Fibroblast of skin of left quadriceps (primary cell): ENCODE measurements at regions not wholly inside any gene's neighbourhood (a gene's known extent, or its start where the extent isn't known, plus 50 kb on each side); places are given as distances from the start of the nearest gene placed in this dataset.

Experiments used
- DNase-seq, 2 experiments: peaks; one replicate each; pipeline ENCODE4 v3.0.0-alpha.2; 2013; ENCODE audit warnings: low read depth in 2 of 2

DNA sequence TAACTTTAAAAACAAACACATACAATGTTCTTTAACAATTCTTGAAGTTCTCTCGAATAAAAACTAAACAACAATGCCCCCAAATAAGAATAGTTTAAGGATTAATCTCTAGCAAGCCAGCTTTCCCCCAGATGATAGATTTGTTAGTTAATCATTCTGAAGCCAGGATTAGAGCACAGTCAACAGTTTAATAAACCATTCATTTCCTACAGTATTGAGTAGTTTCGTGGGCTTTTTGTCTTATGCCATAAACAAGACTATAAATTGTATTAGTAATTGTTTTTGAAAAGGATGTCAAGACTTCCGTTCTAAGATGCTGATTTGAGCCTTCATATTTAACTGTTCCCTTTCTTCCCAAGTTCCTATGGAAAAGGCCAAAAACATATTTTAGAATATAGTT lies 136.6 kb downstream of the PIK3R1 start:
- no peak for DNase-seq

DNA sequence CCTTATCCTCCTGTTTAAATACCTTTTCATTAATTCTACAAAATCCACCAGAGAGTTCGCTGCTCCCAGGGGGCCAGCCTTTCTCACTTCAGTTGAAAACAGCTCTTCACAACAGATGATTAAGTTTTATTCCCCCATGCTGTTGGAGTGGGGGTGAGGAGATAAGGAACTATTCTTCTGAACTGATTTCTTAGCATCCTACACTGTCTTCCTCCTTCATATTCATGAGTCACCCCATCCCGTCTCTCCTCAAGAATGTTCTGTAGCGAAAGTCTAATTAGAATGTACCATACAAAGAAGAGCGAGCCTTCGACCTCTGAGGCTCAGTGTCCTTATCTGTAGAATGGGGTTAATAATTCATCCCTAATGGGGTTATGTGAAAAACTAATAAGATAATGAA lies 138.0 kb downstream of the PIK3R1 start:
- no peak for DNase-seq

DNA sequence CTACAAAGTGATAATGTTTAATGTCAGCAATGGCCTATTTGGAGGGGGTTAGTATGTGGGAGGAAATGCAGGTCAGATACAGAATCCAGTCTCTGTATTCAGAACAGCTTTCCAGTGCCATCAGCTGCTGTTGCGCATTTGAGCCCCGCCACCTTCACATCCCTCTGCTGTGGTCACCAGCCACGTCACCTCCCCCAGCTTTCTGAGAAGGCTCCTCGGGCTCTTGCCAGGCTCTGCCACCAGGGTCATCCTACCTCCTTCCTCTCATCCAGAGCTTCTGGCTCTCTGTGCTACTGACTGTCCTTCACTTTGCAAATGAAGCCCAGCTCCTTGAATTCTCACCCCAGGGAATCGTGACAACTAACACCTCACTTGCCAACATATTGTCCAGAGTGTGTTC lies 138.8 kb downstream of the PIK3R1 start:
- no peak for DNase-seq

DNA sequence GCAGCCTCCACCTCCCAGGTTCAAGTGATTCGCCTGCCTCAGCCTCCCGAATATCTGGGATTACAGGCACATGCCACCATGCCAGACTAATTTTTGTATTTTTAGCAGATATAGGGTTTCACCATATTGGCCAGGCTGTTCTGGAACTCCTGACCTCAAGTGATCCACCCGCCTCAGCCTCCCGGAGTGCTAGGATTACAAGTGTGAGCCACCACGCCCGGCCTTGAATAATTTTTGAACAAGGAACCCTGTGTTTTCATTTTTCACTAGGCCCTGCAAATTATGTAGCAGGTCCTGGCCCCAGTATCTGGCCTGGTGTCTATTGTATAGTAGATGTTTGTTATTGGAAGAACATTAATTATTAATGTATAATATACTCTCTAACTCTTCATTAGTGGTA lies 140.7 kb downstream of the PIK3R1 start:
- no peak for DNase-seq

DNA sequence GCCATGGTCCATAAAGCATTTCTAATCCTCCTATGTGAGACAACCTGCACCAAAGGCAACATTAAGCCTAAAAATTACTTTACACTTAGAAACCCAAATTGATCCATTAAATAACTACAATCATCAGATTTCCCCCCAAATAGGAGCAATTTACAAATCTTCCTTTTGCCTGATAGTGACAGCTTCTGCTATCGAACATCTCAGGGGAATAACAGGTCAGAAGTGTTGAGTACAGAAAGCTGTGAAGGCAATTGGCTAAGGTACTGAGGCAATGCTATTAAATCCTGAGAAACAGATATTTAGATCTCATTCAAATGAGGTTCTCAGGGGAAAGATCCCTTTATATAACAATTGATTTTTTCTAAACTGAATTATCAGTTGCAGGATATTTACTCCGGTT lies 141.1 kb downstream of the PIK3R1 start:
- no peak for DNase-seq

DNA sequence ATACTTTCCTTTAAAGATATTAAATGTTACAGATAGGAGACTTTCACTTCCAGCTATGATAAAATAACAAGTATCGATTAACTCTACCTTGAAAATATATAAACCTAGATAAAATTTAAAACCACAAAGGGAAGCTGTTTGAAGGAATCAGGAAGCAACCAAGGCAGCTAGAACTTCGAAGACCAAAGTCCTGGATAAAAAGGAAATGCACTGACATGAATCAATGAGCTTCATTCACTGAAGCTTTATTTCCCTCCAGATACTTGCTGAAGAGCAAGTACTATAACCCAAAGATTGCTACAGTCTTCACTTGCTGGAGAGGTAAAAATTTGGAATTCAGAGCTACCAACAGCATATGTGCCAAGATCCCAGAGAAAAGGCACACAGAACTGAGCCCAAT lies 144.1 kb downstream of the PIK3R1 start:
- DNase-seq: no peak

DNA sequence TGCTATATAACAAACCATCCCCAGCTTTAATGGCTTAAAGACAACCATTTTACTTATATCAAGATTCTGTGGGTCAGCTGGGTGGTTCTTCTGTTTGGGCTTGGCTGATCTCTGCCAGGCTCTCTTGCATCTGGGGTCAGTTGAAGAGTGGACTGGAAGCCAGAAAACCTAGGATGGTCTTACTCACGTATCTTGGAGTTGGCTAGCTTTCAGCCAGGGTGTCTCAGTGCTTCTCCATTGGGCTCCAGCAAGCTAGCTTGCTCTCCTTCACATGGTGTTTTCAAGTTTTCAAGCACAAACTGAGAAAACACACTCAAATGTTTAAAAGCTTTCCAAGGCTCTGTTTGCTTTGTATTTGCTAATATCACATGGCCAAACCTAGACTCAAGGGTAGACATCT lies 146.8 kb downstream of the PIK3R1 start:
- no peak for DNase-seq

DNA sequence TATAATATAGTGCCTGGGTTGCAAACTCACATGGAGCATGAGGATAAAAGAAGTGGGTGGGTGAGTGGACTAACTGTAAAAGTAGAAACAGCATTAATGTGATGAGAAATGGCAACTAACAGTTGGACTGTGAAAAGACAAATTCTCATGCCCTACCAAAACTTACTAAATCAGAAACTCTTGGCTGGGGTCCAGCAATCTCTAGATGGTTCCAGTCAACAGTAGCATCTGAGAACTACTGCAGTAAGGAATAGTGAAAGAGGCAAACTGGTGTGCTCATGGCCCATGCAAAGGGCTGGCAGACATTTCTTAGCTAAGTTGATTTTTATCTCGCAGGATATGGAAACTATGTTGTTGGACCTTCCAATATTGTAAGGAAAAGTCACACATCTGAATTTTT lies 150.3 kb downstream of the PIK3R1 start:
- DNase-seq: no peak

DNA sequence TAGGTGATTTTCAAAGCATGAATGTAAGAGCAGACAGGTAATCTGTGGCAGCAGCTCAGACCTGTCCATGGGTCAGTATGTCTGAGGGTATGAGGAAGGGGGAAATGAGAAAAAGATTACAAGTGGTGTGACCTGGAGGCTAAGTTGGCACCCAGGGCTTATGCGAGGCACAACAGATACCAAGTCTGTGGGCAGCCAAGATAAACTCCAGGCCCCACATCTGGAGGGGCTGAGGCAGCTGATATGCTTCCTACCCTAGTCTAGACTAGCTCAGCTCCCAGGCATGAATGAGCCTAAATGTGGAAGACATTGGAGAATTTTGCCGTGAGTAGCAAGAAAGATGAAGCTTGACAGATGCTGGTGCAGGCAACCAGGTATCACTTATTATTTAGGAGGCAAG lies 151.7 kb downstream of the PIK3R1 start:
- no peak for DNase-seq

DNA sequence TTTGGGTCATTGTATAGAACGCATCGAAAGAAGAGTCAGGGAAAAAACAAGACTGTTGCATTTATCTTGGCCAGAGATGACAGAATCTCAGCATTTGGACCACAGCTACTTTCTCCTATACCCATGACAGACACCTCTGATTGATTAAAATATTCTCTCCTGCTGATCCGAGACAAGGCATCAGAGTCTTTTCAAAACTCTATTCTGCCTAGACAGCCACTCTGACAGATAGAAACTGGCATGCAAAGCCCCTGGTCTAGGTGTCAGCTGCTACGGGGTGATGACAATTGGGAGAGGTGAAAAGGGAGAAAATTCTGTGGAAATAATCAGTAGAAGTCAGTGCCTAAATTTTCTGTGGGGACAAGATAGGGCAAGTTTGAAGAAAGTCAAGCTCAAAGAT lies 152.2 kb downstream of the PIK3R1 start:
- DNase-seq: no peak

DNA sequence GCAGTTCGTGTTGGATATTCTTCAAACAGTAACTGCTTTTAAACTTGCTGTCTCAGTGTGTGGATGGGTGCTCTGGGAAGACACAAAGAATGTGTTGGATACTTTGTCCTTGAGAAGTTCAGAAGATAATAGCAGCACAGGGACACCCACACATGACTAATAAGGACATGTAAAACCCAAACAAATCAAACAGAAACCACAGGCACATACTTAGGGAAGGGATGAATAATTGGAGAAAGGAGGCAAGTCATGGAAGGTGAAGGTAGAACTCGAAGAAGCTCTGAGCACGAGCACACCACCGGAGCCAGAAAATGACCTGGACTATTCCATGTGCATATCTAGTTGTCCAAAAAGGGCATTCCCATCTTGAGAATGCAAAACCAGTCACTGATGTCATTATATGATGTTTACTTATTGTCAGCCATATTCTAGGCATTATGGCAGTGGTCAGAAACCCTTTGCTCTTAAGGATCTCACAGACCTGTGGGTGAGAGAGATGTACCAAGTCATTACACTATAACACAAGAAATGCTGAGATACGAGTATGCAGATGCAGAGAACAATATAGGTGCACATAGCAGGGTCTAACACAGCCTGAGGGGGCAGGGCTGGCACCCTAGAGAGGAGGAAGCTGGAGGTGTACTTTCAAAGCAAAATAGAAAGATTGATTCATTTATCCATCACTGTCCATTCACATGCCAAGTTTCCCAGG lies 152.9 kb downstream of the PIK3R1 start:
- DNase-seq: no peak

DNA sequence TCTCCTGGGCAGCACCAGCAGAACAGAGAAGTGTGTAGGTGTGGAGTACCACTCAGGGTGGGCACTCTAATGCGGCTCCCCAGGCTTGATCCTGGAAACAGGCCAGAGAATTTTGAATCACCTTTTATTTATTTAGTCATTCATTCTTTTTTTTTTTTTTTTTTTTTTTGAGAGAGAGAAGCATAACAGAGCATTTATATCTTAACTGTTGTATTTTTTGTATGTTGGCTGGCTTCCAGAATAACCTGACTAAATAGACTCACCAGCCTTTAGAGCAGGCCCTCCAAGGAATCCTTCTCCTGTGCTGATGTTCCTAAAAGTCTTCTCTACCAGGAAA lies 153.4 kb downstream of the PIK3R1 start:
- no peak for DNase-seq

DNA sequence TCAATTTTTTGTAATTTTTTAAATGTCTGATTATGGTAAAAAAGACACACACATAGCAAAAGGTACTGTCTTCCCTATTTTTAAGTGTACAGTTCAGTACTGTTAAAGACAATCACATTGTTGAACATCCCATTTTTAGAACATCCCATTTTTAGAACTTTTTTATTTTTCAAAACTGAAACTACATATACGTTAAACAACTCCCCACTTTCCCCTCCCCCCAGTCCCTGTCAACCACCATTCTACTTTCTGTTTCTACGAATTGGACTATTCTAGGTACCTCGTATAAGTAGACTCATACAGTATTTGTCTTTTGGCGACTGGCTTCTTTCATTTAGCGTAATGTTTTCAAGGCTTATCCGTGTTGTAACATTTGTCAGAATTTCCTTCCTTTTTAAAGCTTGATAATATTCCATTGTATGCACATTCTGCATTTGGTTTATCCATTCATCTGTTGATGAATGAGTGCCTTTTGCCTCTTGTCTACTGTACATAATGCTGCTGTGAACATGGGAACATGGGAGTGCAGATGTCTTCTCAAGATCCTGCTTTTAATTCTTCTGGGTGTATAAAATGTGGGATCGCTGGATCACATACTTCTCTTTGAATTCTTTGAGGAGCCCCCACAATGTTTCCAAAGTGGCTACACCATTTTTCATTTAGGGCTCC lies 154.0 kb downstream of the PIK3R1 start:
- no peak for DNase-seq

DNA sequence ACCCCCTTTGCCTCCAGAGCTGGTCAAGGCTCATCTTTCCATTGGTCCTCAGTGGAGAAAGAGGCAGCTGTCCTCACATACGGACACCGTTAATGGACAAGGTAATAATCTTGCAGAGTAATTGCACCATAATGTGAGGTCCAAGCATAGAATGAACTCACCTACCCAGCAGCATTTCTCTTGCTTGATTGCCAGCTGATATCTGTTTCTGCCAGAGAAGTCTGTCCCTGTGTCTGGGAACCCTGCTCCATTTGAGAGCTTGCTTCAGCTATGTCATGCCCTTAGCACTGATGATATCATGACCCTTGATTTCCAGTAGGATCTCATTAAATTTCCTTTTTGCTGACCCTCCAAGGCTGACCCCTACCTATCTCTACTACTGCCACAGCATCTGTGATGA lies 154.6 kb downstream of the PIK3R1 start:
- DNase-seq: no peak

DNA sequence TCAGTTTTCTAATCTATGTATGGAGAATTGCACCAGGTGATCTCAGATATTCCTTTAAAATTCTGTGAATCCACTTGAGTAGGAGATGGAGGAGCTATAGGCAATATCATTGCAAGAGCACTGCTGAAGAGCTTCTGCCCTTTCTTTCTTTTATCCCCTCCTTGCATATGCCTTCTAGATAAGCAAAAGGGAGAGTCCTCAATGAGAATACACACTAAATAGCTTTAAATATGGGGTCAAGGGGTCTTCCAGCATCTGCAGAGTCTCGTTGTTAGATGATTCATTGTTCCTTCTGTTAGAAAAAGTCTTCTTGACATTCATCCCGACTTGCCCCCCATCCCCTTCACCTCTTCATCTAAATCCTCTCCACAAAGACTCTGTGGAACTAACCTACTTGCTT lies 156.1 kb downstream of the PIK3R1 start:
- no peak for DNase-seq

DNA sequence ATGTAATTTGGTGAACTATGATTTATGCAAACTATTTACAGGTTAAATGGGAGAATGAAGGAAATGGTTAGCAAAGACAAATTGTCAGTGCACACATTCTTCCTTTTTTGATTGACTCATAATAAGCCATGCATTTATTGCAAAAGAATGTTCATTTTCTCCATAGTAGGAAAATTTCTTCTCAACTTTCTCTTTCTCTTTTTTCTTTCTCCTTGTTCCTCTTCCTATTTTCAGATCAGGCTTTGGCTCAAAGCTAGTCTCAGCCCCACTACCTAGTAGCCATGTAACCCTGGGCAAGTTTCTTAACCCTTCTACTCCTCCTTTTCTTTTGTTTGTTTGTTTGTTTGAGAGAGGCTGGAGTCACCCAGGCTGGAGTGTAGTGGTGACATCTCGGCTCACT lies 156.6 kb downstream of the PIK3R1 start:
- no peak for DNase-seq

DNA sequence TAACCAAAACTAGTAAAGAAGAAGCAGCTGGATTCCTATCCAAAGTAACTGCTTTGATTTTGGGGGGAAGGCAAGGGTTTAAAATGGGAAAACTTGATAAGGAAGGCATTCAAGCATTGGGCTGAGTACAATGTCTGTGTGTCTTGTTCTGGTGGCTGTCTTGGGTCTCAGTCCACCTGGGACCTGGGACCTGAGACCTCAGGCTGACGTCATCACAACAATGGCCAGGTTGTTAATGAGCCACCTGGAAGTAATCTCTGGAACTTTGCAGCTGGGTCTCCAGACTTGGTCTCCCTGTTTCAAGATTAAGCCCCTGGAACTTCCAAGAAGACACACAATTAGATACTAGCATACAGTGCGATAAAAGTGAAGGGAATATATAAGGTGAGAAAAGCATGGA lies 157.5 kb downstream of the PIK3R1 start:
- no peak for DNase-seq

DNA sequence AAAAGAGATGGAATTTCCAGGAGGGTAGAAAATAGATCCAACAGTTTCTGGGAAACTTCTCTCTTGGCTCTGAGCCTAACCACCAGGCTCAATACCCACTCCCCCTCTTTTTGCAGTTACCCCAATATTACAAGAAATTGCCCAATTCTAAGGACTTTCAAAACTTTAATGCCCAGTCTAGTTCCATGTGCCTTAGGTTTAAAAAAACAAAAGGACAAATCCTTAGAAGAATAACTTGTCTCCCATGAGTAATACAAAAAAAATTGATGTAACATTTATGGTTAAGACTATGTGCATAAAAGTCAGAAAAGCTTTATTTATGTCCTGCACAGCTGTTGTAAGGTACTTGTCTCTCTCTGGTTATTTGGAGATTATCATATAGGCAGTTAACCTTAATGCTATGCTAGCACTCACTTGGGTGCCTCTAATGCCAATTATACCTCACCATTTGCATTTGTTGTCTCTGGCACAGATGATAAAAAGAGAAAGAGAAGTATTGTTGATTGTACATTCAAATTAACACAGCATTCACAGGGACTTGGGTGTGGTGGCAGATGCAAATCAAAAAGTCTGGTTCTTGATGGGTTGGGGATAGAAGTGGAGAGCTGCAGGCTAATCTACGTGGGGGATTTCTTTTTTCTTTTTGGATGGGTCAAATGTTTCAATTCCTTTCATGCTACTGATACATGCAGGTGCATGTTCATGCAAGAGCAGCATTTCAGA lies 159.4 kb downstream of the PIK3R1 start:
- DNase-seq: peak; percentile 23 to 32

DNA sequence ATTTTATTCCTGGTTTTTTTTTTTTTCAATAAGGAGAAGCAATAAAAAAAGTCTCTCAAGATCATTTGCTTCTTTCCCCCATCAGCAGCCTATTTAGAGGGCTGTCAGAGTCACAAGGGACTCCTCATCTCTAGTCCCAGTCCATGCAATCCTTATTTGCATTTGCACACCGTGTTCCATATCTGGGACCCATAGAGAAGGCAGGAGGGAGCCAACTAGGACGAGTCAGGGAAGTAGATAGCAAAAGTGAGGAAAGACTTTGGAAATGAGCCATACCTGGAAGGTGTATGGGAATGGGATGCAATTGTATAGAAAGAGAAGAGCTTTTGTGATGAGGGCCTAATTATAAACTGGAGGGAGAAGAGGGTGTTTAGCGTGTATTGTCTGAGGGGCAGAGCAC lies 160.0 kb downstream of the PIK3R1 start:
- DNase-seq: no peak

DNA sequence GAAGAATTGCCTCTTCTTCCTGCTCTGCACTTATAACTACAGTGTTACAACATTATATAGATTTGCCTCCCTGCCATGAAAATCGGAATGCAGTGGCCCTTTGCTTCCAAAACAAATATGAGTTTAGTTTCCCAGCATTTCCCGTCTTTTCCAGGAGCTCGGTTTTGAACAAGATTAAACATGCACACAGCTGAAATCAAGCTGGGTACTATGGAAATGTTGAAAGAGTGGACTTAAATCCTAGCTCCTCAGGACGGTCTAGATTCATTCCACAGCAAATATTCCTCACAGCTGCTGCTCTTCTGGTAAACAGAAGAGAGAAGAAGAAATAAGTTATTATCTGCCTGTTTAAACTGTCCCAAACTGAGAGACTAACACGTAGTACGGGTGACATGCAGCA lies 161.4 kb downstream of the PIK3R1 start:
- DNase-seq: peak; percentile 4 to 10

DNA sequence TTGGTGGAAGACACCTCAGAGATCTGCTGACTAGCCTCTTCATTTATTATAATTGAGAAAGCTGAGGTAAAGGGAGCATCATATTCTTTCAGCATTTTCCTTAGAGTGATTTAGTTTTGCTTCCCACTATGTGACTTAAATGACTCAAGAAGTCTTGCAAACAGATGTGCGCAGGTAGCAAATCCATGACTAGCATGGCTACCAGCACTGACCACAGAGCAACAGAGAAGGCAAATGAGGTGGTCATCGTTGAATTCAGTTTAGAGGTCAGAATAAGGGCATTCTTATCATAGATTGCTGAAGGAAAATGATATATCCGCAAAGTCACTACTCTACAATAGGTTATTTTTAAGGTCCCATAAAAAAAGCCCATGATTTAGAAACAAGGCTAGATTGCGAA lies 162.2 kb downstream of the PIK3R1 start:
- DNase-seq: no peak

DNA sequence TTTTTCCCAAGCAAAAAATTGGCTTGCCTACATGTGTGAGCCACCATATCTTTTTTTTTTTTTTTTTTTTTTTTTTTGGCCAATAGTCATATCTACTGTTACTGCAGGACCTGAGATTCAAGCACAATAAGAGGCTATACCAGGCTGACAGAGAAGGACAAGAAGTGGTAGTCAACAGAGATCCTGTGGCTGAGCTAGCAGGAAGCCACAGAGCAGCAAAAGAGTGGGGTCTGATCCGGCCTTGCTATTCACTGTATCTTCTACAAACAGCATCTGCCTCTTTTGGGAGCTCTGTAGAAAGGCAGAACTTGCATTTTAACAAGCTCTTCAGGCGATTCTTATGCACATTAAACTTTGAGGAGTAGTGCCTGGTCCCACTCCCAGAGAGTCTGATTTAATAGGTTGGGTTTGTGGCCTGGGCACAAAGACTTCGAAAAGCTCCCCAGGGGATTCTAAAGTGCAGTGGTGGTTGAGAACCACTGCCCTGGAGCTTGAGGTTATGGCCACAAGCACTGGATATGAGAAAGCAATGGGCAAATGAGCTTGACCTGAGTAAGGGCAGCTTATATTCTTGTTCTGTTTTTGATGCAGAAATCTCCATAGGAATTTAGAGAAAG lies 162.8 kb downstream of the PIK3R1 start:
- no peak for DNase-seq
